GM12878 (cell line): ENCODE measurements at regions not wholly inside any gene's neighbourhood (a gene's known extent, or its start where the extent isn't known, plus 50 kb on each side); places are given as distances from the start of the nearest gene placed in this dataset.

Source experiments
- ATF2 ChIP-seq: IDR thresholded peaks from 2 replicates; pipeline ENCODE4 v1.6.1; 2012; ENCODE audit warnings: low read length, inconsistent platforms
- ATF7 ChIP-seq: fragments of 450-650 bp; IDR thresholded peaks from 2 replicates; pipeline ENCODE4 v1.6.1; 2016; ENCODE audit warnings: low read depth, mild to moderate bottlenecking
- BHLHE40 ChIP-seq, 2 experiments: fragments of 450-650 bp in 1 of 2; IDR thresholded peaks; 2 replicates each; pipeline ENCODE4 v1.6.1; 2011 to 2017; ENCODE audit warnings: low read depth in 2 of 2, borderline replicate concordance in 1 of 2, improper control_type of control experiment in 1 of 2, low read length in 1 of 2, mild to moderate bottlenecking in 1 of 2
- CREM ChIP-seq: IDR thresholded peaks from 2 replicates; pipeline ENCODE4 v1.6.1; 2014; ENCODE audit warnings: antibody characterized with exemption, low read depth
- E2F8 ChIP-seq: fragments of 450-650 bp; IDR thresholded peaks from 2 replicates; pipeline ENCODE4 v1.6.1; 2018; ENCODE audit warnings: mild to moderate bottlenecking, low read depth, moderate library complexity; ENCODE audit not compliant: partially characterized antibody
- EZH2 ChIP-seq: IDR thresholded peaks from 2 replicates; pipeline ENCODE4 v1.6.1; 2012; ENCODE audit warnings: low read depth, mild to moderate bottlenecking, control low read depth, inconsistent platforms, low read length, borderline replicate concordance; ENCODE audit not compliant: control insufficient read depth
- GATAD2B ChIP-seq: fragments of 450-650 bp; conservative IDR thresholded peaks from 2 replicates; pipeline ENCODE4 v1.6.1; 2017; ENCODE audit warnings: low read depth, mild to moderate bottlenecking, moderate library complexity
- HDAC6 ChIP-seq: fragments of 200-600 bp; sonication (generic); IDR thresholded peaks from one replicate; pipeline ENCODE4 v1.8.0; 2017; ENCODE audit warnings: antibody characterized with exemption; ENCODE audit not compliant: unreplicated experiment
- HDGF ChIP-seq: fragments of 450-650 bp; IDR thresholded peaks from 2 replicates; pipeline ENCODE4 v1.6.1; 2016; ENCODE audit warnings: antibody characterized with exemption
- IRF4 ChIP-seq: IDR thresholded peaks from 2 replicates; pipeline ENCODE4 v1.6.1; 2011; ENCODE audit warnings: low read depth, low read length
- JUNB ChIP-seq: IDR thresholded peaks from 2 replicates; pipeline ENCODE4 v1.6.1; 2016; ENCODE audit warnings: antibody characterized with exemption, mild to moderate bottlenecking
- MYB ChIP-seq: fragments of 150-350 bp; IDR thresholded peaks from 2 replicates; pipeline ENCODE4 v1.6.1; 2014; ENCODE audit warnings: mild to moderate bottlenecking, low read depth, low read length, borderline replicate concordance
- NBN ChIP-seq: fragments of 450-650 bp; IDR thresholded peaks from 2 replicates; pipeline ENCODE4 v1.6.1; 2016
- NFIC ChIP-seq: IDR thresholded peaks from 2 replicates; pipeline ENCODE4 v1.6.1; 2012; ENCODE audit warnings: low read depth, mild to moderate bottlenecking, inconsistent platforms, low read length, moderate library complexity
- PAX5 ChIP-seq: IDR thresholded peaks from 2 replicates; pipeline ENCODE4 v1.6.1; 2011; ENCODE audit warnings: low read depth, low read length, borderline replicate concordance
- POLR2A ChIP-seq: IDR thresholded peaks from 2 replicates; pipeline ENCODE4 v1.6.1; 2011; ENCODE audit warnings: low read depth, mild to moderate bottlenecking, low read length
- POLR2AphosphoS5 ChIP-seq: IDR thresholded peaks from 2 replicates; pipeline ENCODE4 v1.6.1; 2011; ENCODE audit warnings: mild to moderate bottlenecking, low read length, inconsistent platforms
- RFX5 ChIP-seq: IDR thresholded peaks from 2 replicates; pipeline ENCODE4 v1.6.1; 2011; ENCODE audit warnings: low read depth, low read length, improper control_type of control experiment
- RUNX3 ChIP-seq: IDR thresholded peaks from 2 replicates; pipeline ENCODE4 v1.6.1; 2012; ENCODE audit warnings: low read length, inconsistent platforms
- SMAD5 ChIP-seq: IDR thresholded peaks from 2 replicates; pipeline ENCODE4 v1.6.1; 2016; ENCODE audit warnings: antibody characterized with exemption, low read depth
- SREBF1 ChIP-seq: IDR thresholded peaks from 2 replicates; pipeline ENCODE4 v1.6.1; 2012; ENCODE audit warnings: mild to moderate bottlenecking, low read length
- SREBF2 ChIP-seq: IDR thresholded peaks from 2 replicates; pipeline ENCODE4 v1.6.1; 2012; ENCODE audit warnings: mild to moderate bottlenecking, low read length
- STAT1 ChIP-seq: fragments of 450-650 bp; conservative IDR thresholded peaks from 2 replicates; pipeline ENCODE4 v1.6.1; 2014; ENCODE audit warnings: antibody characterized with exemption, mild to moderate bottlenecking
- TBL1XR1 ChIP-seq: IDR thresholded peaks from 2 replicates; pipeline ENCODE4 v1.6.1; 2012; ENCODE audit warnings: low read depth, low read length, improper control_type of control experiment
- TCF12 ChIP-seq: IDR thresholded peaks from 2 replicates; pipeline ENCODE4 v1.6.1; 2011; ENCODE audit warnings: low read depth, mild to moderate bottlenecking, low read length
- WRNIP1 ChIP-seq: IDR thresholded peaks from 2 replicates; pipeline ENCODE4 v1.6.1; 2011; ENCODE audit warnings: low read depth, low read length, improper control_type of control experiment, borderline replicate concordance
- YBX1 ChIP-seq: fragments of 450-650 bp; IDR thresholded peaks from 2 replicates; pipeline ENCODE4 v1.6.1; 2016; ENCODE audit warnings: antibody characterized with exemption
- ZBED1 ChIP-seq: IDR thresholded peaks from 2 replicates; pipeline ENCODE4 v1.6.1; 2016; ENCODE audit warnings: borderline replicate concordance
- ZNF207 ChIP-seq: fragments of 450-650 bp; IDR thresholded peaks from 2 replicates; pipeline ENCODE4 v1.6.1; 2014; ENCODE audit warnings: antibody characterized with exemption, mild to moderate bottlenecking, borderline replicate concordance
- ZNF217 ChIP-seq: fragments of 450-650 bp; IDR thresholded peaks from 2 replicates; pipeline ENCODE4 v1.6.1; 2017; ENCODE audit warnings: antibody characterized with exemption, mild to moderate bottlenecking
- ZSCAN29 ChIP-seq: fragments of 450-650 bp; IDR thresholded peaks from 2 replicates; pipeline ENCODE4 v1.6.1; 2017; ENCODE audit warnings: mild to moderate bottlenecking, moderate library complexity
- TF ChIP-seq, protein P1 (sequence below): fragments of 450-650 bp; IDR thresholded peaks from 2 replicates; pipeline ENCODE4 v1.6.1; 2016; ENCODE audit warnings: mild to moderate bottlenecking

GRCh38 chr9:1938135-1938534 is 77.0 kb upstream of the SMARCA2 start (continued):
- TF ChIP-seq SMAD5 (no peak), GATAD2B (no peak), ZBED1 (peak; percentile 16; the same call in 1 of the 2 replicates), ZSCAN29 (no peak), STAT1 (no peak), PAX5 (no peak), EZH2 (no peak), HDGF (no peak; the same call in 1 of the 2 replicates), NBN (no peak), ATF2 (0 out of 2 replicates have a peak, but pooled peaks have one; percentile 34), JUNB (0 out of 2 replicates have a peak, but pooled peaks have one; percentile 5), HDAC6 (no peak), MYB (no peak), RUNX3 (peak; percentile 57), ZNF217 (no peak), POLR2A (0 out of 2 replicates have a peak, but pooled peaks have one; percentile 32), BHLHE40 (IDR thresholded peaks at IDR 0.05; ENCODE audit: borderline replicate concordance in 1 of 2, low read depth in 2 of 2, low read length in 1 of 2) (no peak), IRF4 (0 out of 2 replicates have a peak, but pooled peaks have one; percentile 46), SREBF2 (no peak), ATF7 (no peak), ZNF207 (no peak), SREBF1 (no peak), TCF12 (no peak), YBX1 (no peak), NFIC (peak; percentile 9; the same call in 1 of the 2 replicates), CREM (no peak), WRNIP1 (no peak), TBL1XR1 (no peak), E2F8 (no peak), RFX5 (no peak), POLR2AphosphoS5 (no peak; the same call in 1 of the 2 replicates)
- TF ChIP-seq, protein P1, sequence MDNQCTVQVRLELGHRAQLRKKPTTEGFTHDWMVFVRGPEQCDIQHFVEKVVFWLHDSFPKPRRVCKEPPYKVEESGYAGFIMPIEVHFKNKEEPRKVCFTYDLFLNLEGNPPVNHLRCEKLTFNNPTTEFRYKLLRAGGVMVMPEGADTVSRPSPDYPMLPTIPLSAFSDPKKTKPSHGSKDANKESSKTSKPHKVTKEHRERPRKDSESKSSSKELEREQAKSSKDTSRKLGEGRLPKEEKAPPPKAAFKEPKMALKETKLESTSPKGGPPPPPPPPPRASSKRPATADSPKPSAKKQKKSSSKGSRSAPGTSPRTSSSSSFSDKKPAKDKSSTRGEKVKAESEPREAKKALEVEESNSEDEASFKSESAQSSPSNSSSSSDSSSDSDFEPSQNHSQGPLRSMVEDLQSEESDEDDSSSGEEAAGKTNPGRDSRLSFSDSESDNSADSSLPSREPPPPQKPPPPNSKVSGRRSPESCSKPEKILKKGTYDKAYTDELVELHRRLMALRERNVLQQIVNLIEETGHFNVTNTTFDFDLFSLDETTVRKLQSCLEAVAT: 0 out of 2 replicates have a peak, but pooled peaks have one; percentile 37
